Esophagus muscularis mucosa (tissue), 3 donors: ENCODE measurements at regions not wholly inside any gene's neighbourhood (a gene's known extent, or its start where the extent isn't known, plus 50 kb on each side); places are given as distances from the start of the nearest gene placed in this dataset.

ENCODE experiments used
- CTCF ChIP-seq, 3 experiments: fragments of 200-600 bp in 2 of 3; fragments of 450-650 bp in 1 of 3; sonication (generic) in 2 of 3; IDR thresholded peaks; one replicate each; pipeline ENCODE4 v1.5.1; 2017 to 2019; ENCODE audit warnings: antibody characterized with exemption in 3 of 3, mild to moderate bottlenecking in 2 of 3, moderate library complexity in 1 of 3
- POLR2AphosphoS5 ChIP-seq, 2 donors: sonication (generic); formaldehyde crosslinking; IDR thresholded peaks; one replicate each; pipeline ENCODE4 v1.6.1; 2017; ENCODE audit warnings: antibody characterized with exemption in 2 of 2

GRCh38 chr1:88058205-88058604 lies 625.9 kb upstream of the PKN2 start:
- TF ChIP-seq POLR2AphosphoS5 (IDR thresholded peaks at IDR 0.05) = no peak
- no peak for TF ChIP-seq CTCF (IDR thresholded peaks at IDR 0.05)
